NCI-H1092 treated with DMSO at 0.1 percent for 48 hours (cell line): ENCODE measurements at regions not wholly inside any gene's neighbourhood (a gene's known extent, or its start where the extent isn't known, plus 50 kb on each side); places are given as distances from the start of the nearest gene placed in this dataset.

Source experiments
- DNase-seq: peaks from one replicate; lab custom pipeline; 2025; lab: John Stamatoyannopoulos, UW

DNA sequence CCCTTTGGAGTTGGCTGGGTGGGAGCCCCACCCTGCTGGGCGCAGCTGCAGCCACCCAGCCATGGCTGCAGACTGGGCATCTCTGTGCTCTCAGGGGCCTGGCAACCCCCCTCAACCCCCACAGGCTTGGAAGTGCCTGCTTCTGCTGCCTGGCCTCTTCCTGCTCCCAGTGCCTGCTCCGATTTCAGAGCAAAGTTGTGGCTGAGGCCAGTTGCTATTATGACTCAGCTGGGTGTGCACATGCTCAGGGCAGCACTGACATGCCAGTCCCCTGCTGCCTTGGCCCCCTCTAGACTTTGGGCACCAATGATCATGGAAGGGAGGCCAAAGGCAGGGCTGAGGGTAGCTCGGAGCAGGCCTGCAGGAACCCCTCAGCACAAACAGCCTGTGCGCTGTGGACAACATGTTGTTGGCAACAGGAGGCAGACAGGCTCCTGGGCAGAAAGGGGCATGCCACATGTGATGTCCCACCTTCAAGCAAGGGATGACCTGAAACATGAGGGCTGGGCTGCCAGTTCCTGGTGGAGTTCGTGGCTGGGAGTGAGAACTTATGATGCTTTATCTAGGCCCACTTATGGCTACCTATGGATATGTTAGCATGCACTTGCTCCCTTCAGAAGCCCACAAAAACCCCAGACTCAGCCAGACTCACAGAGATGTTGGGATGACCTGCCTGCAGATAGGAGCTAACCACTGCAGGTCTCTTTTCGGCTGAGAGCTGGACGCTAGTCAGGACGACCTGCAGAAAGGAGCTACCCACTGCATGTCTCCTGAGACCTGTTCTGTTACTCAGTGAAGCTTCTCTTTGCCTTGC, 96.4 kb upstream of the AMOTL1 start:
- DNase-seq: no peak

DNA sequence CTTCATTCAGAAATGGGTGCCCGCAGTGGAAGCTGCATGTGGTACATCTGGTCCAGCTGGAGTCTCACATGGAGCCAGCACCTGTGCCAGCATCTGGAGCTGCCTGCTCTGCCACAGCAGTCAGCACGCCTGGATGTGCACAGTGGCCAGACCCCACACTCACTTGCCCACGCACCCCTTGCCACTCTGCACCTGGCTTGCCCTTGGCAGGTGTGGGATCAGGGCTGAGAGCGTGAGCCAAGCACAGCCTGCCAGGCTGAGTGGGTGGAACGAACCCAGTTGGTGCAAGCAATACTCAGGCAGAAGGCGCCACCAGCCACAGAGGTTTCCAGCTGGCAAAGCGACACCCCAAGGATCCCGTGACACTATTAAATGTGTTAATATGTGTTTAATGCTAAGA, 95.5 kb upstream of the AMOTL1 start:
- no peak for DNase-seq

DNA sequence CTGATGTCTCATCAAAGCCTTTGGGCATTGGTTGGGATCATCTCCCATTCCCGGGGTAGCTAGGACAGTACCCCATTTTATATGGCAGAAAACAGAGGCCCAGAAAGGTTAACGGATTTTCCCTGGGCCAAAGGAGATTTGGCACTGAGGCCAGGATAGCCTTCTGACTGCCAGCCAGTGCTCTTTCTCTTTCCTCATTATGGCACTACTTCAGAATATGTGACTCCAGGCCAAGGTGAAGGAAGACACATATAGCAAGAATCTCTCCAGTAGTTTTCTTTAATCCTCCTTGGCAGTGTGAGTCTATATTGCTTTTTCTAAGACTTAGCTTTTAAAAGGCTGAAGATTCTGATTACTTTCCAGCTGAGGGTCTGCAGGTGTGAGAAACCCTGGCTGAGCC, 94.8 kb upstream of the AMOTL1 start:
- DNase-seq: no peak

DNA sequence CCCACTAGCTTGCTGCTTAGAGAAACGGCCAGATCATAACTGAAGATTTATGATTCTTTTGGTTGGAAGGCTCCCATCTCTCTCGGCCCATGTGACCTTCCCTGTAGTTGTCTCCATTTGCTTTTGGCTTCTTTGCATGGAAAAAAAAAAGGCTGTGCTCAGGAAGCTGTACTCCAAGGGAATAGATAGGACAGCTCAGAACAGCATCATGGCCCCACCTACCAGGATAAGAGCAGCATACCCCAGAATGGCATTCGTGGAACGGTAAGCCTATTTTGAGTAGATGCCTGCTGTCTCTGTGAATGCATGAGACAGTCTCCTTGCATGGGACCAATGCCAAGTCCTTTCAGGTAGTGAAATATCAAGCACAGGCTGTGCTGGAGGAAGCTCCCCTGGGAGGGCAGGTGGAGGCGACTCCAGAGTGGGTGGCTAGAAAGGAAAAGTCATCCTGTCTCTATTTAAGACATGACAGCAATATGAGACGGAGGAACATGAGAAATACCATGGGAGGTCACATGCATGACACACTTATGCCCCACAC, 94.1 kb upstream of the AMOTL1 start:
- peak; percentile 53 for DNase-seq

DNA sequence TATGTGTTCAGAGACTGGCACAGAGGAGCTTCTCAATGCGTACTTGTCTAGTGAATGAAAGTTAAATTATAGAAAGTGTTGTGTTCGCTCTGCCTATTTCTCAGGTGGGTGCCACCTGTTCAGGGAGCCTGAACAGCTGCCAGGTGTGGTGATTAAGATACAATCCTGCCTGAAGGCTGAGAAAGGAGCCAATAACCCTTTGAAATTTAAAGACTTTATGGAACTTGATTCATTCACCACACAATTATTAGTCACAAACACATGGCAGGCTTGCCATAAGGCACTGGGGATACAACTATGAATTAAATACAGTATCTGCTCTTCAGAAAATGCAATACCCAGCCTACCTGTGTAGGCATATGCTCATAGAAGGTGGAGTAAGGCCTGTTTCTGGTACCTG, 92.9 kb upstream of the AMOTL1 start:
- DNase-seq: no peak

DNA sequence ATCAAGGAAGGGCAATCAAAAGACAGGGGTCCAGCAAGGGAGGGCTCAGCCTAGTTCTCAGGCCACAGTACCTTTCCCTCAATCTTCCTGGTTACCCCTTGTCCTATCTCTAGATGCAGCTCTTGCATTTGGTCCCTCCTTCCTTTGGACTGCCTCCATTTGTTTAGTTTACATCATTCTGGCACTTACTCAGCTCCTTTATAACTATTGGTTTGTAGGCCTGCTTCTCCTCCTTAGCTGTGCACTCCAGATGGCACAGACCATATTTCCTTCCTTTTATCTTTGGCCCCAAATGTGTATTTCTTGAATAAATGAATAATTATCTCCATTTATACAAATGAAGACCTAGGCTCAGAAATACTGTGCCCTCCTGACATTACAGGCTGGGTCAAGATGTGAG, 92.3 kb upstream of the AMOTL1 start:
- no peak for DNase-seq

DNA sequence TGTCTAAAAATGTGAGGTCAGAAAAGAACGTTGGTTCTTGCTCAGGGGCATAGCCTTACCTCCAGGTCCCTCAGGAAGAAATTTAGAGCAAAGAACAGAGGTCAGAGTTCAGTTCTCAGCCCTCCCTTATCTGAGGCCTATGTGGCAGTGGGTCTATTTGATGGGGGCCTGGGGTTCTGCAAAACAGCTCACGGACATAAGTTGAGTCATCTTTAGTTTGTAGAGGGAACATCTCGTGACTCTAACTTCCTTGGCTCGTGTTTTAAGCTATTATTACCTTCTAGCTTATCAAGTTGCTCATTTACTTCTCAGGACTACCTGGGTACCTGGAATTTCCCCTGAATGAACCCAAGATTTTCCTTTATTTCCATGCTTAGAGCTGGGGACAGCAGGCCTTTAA, 91.3 kb upstream of the AMOTL1 start:
- DNase-seq: no peak

DNA sequence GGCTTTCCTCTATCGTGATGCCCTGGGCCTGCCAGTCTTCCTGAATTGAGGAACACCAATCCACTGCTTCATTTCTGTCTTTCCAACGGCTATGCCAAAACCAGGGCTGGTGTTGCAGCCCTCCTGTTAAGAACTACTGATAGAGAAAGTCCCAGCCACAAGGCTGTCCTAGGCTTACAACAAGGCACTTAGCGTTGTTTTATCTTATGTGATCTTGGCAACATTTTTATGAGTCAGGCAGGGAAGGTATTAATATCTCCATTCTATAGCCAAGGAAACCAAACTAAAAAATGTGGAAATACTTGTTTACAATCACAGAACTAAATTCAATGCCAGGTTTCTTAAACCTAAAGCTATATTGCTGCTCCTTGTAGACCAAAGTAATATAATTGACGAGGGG, 89.9 kb upstream of the AMOTL1 start:
- DNase-seq: no peak

DNA sequence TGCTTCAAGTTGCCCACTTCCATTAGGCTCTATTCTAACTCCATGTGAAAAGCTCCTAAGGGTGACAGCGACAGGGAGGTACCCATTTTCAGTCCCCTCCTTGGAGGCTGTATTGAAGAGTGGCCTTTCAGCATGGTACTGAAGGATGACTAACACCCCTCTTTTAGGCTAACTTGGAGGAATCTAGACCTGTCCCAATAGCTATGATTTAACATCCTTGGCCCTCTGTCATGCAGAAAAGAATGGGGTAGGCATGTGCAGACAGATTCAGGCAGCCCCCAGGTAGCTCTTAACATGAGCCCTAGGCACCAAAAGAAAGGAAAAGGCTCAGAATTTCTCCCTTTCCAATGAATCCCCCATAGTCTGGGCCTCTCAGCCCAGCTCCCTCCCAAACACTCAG, 89.3 kb upstream of the AMOTL1 start:
- no peak for DNase-seq

DNA sequence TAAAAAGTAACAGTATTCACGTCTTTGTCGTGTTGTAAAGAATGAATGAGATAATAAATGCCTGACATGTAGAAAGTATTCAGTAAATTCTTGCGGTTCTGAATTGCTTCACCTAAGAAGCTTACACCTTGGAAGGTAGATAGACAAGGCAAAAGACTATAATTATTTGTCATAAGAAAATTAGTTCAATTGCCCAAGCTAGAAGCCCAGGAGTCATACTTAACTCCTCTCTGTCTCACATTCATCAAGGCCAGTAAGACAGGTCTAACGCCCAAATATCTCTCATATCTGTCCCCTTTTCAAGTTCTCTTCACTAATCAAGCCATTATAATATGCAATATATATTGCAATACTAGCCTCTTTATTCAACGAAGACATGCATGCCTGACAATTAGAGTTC, 87.7 kb upstream of the AMOTL1 start:
- no peak for DNase-seq

DNA sequence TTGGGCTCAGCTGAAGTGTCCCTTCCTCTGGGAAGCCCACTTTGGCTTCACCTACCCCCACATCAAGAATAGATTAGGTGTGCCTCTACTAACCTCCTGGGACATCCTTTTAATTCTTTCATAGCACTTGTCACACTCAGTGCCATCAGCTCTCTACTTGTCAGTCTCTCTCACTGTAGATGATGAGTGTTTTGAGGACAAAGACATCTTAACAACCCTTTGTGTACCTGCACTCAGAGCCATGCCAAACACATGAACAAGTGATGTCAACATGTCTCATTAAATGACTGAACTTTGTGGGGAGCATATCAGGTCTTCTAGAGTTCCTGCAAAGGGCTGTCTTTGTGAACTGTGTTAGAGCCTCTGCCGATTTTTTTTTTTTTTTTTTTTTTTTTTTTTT, 87.0 kb upstream of the AMOTL1 start:
- DNase-seq: no peak

DNA sequence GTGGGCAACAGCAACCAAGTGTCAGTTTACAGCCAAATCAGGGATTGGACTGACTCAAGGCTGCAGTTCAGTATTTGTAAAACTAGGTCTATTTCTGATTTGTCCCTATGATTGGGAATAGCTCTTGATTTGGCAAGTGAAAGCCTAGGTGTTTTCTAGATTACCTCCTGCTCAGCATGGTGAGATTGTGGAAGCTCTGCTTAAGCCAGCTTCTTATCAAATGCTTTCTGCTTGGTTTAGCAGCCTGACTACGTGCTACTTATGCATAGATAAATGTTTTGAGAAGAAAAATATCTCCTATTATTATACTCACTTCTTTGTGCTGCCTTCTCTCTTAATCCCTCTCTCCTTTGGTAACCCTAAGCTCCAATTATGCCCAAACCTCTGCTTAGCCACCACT, 86.3 kb upstream of the AMOTL1 start:
- DNase-seq: no peak

DNA sequence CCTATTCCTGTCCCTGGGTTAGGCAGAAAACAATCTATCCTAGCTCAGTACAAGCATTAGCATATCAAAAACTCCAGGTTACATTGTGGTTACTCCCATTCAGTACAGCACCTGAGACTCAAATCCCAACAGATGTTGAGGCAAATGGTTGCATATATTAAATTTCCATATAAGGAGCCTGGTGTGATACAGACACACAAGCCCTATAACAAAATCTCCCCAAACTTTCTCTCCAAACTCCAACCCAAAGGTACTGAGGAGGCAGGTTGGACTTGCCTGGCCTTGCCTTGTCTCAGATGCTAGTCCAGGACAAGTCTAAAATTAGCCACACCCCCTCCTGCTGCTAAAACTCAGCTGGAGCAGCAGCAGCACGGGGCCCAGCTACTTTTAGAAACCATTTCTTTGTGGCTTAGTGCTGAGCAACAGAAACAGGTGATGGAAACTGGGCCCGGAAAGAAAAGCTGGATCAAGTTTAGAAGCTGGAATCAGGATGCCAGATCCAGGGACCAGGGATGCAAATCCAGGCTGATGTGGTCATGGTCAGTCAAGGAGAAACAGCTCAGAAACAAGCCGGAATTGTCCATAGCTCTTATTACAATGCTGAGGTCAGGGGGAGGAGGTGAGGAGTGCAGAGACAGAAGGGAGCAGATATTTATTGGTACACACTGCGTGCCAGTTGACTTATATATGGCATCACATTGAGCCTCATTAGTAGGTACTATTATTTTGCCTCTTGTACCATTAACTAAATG, 73.7 kb upstream of the AMOTL1 start:
- DNase-seq: no peak

DNA sequence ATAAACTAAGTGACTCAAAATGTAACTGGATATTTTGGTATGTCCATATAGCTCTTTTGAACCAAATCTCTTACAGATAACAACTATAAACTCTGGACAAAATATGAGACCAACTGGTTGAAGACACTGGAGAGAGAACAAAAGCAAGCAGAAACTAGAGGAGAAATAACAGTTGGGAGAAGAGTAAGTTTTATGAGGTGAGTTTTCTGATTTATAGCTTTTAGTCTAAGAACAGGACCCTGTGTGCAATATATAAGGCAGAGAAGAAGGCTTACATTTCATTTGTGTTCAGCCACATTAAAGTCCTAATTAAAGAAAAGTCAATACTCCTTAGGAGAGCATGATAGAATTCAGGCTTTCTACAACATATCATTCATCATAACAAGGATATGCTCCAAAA, 71.0 kb upstream of the AMOTL1 start:
- DNase-seq: no peak

DNA sequence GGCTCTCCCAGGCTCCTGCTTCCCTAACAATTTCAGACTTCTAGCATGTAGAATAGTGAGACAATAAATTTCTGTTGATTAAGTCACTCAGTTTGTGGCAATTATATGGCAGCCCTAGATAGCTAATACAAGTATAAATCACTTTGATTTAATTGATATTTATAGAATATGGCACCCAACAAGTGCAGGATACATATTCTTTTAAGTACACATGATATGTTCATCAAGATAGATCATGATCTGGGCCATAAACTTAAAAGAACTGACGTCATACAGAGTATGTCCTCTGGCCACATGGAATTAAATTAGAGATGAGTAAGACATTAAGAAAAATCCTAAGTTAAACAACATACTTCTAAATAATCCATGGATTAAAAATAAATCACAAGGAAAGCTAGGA, 67.5 kb upstream of the AMOTL1 start:
- DNase-seq: no peak

DNA sequence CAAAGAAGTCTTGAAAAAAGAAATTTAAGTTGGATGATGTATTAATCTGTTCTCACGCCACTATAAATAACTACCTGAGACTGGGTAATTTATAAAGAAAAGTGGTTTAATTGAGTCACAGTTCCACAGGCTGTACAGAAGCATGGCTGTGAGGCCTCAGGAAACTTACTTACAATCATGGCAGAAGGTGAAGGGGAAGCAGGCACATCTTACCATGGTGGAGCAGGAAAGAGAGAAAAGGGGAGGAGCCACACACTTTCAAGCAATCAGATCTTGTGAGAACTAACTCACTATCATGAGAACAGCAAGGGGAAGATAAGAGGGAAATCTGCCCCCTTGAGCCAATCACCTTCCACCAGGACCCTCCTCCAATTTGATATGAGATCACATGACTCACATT, 65.7 kb upstream of the AMOTL1 start:
- no peak for DNase-seq

DNA sequence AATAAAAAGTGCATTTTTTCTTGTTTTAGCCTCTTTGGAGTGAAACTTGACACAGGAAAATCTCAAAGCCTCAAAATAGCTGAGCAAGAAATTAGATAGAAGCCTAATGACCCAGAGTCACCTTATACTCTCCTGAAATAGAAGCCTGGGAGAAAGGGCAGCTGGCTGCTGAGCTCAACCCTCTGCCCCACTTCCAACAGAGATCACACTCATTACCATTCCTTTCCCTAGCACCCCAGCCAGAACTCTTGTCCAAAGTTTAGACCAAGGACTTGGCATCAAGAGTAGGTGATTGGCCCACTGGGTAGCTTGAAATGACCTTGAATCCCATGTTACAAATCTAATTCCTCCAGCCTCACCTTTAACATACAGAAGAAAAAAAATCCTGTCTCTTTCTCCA, 62.7 kb upstream of the AMOTL1 start:
- no peak for DNase-seq

DNA sequence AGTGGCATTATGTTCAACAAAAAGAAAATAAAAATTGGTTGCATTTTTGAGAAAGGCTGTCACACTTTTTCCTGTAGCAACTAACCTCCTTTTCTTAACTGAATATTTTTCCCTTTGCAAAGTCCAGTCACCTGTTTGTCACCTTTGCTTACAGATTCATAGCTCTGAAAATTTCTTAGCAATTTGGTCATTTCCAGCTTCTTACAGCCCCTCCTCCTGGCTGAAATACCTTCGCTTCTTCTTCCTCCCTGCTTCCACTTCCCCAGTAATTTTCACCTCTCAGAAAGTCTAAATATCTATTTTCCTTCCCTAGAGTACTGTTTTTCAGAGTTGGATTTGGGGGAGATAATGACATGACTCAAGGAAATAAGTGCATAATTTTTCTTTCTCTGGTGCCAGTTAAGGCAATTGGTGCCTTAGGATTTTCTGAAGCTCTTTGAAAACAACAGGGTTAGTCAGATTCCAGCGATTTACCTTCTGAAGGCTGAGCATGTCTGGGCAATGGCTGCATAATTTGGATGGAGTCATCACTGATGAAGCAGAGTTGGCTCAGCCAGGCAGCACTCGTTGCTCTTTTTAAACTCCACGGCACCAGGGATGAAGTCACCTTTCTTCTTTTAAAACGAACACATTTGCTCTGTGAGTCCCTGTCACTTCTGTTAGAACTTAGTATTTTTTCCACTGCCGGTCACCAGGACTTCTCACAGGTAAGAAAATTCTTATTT, 62.1 kb upstream of the AMOTL1 start:
- no peak for DNase-seq

DNA sequence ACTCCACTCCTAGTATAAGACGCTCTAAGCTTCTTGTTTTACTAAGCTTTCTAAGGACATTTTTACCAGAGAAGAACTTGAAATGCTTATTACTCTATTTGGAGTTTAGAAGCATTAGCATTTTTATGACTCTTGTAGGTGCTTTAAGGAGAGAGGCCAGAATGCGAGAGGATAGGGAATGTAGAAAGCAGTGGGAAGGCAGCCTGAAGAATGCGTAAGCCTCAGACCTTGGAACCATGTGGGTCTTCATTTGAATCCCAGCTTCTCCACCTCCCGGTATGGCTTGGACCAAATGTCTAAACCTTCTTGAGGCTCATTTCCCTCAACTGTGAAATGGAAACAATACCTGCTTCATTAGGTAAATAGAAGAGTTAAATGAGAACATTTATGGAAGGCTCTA, 60.0 kb upstream of the AMOTL1 start:
- no peak for DNase-seq

DNA sequence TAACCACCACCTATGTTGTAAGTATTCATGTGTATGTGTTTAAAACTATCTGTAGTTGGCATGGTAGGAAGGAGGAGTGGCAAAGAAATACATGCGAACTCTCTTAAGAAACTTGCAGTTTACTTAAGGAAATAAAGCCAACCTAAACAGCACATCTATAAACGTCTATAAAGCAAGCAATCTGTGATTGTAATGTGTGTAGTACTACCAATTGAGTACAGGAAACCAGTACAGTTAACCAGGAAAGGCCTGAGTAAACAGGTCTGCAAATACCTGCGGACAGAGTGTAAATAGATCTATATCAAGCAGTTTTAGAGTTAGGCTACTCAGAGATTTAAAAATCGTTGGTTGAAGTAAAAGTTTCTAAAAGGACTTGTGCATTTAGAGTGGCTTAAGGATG, 59.5 kb upstream of the AMOTL1 start:
- no peak for DNase-seq

DNA sequence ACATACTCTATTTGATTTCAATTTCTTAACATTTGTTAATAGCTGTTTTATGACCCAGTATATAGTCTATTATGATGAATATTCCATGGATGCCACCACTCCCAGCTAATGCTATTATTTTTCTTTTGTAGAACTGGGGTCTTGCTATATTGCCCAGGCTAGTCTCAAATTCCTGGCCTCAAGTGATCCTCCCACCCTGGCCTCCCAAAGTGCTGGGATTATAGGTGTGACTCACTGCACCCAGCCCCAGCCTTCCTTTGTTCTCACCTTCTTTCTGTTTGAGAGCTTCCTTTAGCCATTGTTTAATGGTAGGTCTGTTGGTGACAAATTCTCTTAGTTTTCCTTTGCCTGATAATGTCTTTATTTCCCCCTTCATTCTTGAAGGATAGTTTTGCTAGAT, 52.9 kb upstream of the AMOTL1 start:
- DNase-seq: no peak

DNA sequence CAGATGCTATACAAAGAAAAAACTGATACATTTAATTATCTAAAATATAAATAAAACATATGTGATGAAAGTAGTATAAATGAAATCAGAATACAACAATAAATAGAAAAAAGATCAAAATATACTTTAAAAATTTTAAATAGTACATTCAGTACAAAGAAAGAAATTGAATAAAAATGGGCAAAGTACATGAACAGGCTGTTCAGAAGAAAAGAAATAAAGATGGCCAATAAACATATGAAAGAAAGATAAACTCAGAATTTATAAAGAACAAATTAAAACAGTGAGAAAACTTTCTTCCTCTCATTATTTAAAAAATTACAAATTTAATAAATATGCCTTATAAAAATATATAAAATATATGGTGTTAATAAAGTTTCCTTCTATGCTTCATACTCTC, 50.5 kb upstream of the AMOTL1 start:
- no peak for DNase-seq
